Vagina (tissue), 2 donors: ENCODE measurements at regions not wholly inside any gene's neighbourhood (a gene's known extent, or its start where the extent isn't known, plus 50 kb on each side); places are given as distances from the start of the nearest gene placed in this dataset.

Experiments
- DNase-seq, 2 donors: peaks; one replicate each; pipeline ENCODE4 v3.0.0-alpha.2; 2017; ENCODE audit errors: extremely low spot score in 2 of 2
- H3K27ac ChIP-seq: fragments of 200-600 bp; sonication (generic); one replicate; pipeline ENCODE4 v1.5.1; 2019
- H3K27me3 ChIP-seq: fragments of 200-600 bp; sonication (generic); one replicate; pipeline ENCODE4 v1.5.1; 2019
- H3K36me3 ChIP-seq, 2 donors: fragments of 200-600 bp; sonication (generic); one replicate each; pipeline ENCODE4 v1.5.1; 2017 to 2019
- H3K4me1 ChIP-seq: fragments of 200-600 bp; sonication (generic); one replicate; pipeline ENCODE4 v1.5.1; 2019
- H3K4me3 ChIP-seq, 2 donors: fragments of 200-600 bp; sonication (generic); 1 replicate in 1 of 2; 2 replicates in 1 of 2; pipeline ENCODE4 v1.5.1; 2016 to 2019
- H3K9me3 ChIP-seq: fragments of 200-600 bp; sonication (generic); one replicate; pipeline ENCODE4 v1.5.1; 2019
- CTCF ChIP-seq, 3 experiments: fragments of 450-650 bp in 2 of 3; fragments of 200-600 bp in 1 of 3; sonication (generic) in 1 of 3; IDR thresholded peaks; one replicate each; pipeline ENCODE4 v1.5.1; 2017 to 2019; ENCODE audit warnings: antibody characterized with exemption in 3 of 3, mild to moderate bottlenecking in 2 of 3, moderate library complexity in 2 of 3
- POLR2A ChIP-seq, 2 donors: fragments of 450-650 bp; IDR thresholded peaks; one replicate each; pipeline ENCODE4 v1.6.1; 2017; ENCODE audit warnings: antibody characterized with exemption in 2 of 2, mild to moderate bottlenecking in 2 of 2, moderate library complexity in 2 of 2
- POLR2AphosphoS5 ChIP-seq, 2 donors: sonication (generic); formaldehyde crosslinking; IDR thresholded peaks; one replicate each; pipeline ENCODE4 v1.9.0; 2017; ENCODE audit warnings: antibody characterized with exemption in 2 of 2, mild to moderate bottlenecking in 2 of 2, low read depth in 1 of 2; ENCODE audit not compliant: insufficient read depth in 1 of 2
- intact Hi-C: fragments of 100-400 bp; cut with DNase I; formaldehyde crosslinking; loops from one replicate; pipeline ENCODE4 v1.15.1; 2023

GRCh38 chr10:29859521-29860130 is 199.8 kb downstream of the JCAD start:
- no peak overlapping the region for H3K4me3 ChIP-seq
- intact Hi-C loops, result no loop called here
- no peaks in the 10 kb centered on the region for H3K36me3 ChIP-seq
- H3K27me3 ChIP-seq, result no peaks in the 10 kb centered on the region
- H3K27ac ChIP-seq, result peak overlapping the region; percentile 44
- peaks cover 59% of the 10 kb centered on the region for H3K4me1 ChIP-seq
- no peaks in the 10 kb centered on the region for H3K9me3 ChIP-seq
- DNase-seq, result no peak
- TF ChIP-seq POLR2A (IDR thresholded peaks at IDR 0.05) (no peak), POLR2AphosphoS5 (IDR thresholded peaks at IDR 0.05; ENCODE audit: insufficient read depth in 1 of 2, low read depth in 1 of 2) (no peak), CTCF (IDR thresholded peaks at IDR 0.05) (no peak)

GRCh38 chr10:29858702-29859267 is 200.6 kb downstream of the JCAD start:
- Histone ChIP-seq H3K4me3 (no peak overlapping the region), H3K9me3 (no peaks in the 10 kb centered on the region), H3K4me1 (peaks cover 60% of the 10 kb centered on the region), H3K27me3 (no peaks in the 10 kb centered on the region), H3K36me3 (no peaks in the 10 kb centered on the region), H3K27ac (no peak overlapping the region)
- intact Hi-C loops, result no loop called here
- TF ChIP-seq CTCF (IDR thresholded peaks at IDR 0.05) (no peak), POLR2A (IDR thresholded peaks at IDR 0.05) (no peak)
- DNase-seq, result no peak

- peak in 2 of 3 experiments; percentile 37 to 51 for TF ChIP-seq CTCF (IDR thresholded peaks at IDR 0.05)
- TF ChIP-seq POLR2A (IDR thresholded peaks at IDR 0.05), result no peak
- TF ChIP-seq POLR2AphosphoS5 (IDR thresholded peaks at IDR 0.05; ENCODE audit: insufficient read depth in 1 of 2, low read depth in 1 of 2), result peak; percentile 22 to 33
- Histone ChIP-seq H3K4me1 (peaks cover 58% of the 10 kb centered on the region), H3K4me3 (no peak overlapping the region), H3K27me3 (no peaks in the 10 kb centered on the region), H3K27ac (no peak overlapping the region), H3K9me3 (no peaks in the 10 kb centered on the region), H3K36me3 (no peaks in the 10 kb centered on the region)
- DNase-seq, result no peak
- intact Hi-C loops, result no loop called here
These were observed 201.3 kb downstream of the JCAD start for GRCh38 chr10:29857843-29858701.

- intact Hi-C loops, result no loop called here
- TF ChIP-seq POLR2AphosphoS5 (IDR thresholded peaks at IDR 0.05; ENCODE audit: insufficient read depth in 1 of 2, low read depth in 1 of 2) (no peak), CTCF (IDR thresholded peaks at IDR 0.05) (no peak), POLR2A (IDR thresholded peaks at IDR 0.05) (no peak)
- Histone ChIP-seq H3K9me3 (no peaks in the 10 kb centered on the region), H3K4me1 (peaks cover 45% of the 10 kb centered on the region), H3K27ac (no peak overlapping the region), H3K4me3 (no peak overlapping the region), H3K36me3 (no peaks in the 10 kb centered on the region), H3K27me3 (no peaks in the 10 kb centered on the region)
- DNase-seq, result no peak
These were observed 203.1 kb downstream of the JCAD start for GRCh38 chr10:29856295-29856694.

GRCh38 chr10:29853913-29854312 is 205.5 kb downstream of the JCAD start:
- H3K4me1 ChIP-seq, result peaks cover 37% of the 10 kb centered on the region
- H3K4me3 ChIP-seq, result no peak overlapping the region
- no peak overlapping the region for H3K27ac ChIP-seq
- no peak for DNase-seq
- intact Hi-C loops, result no loop called here
- no peaks in the 10 kb centered on the region for H3K9me3 ChIP-seq
- TF ChIP-seq CTCF (IDR thresholded peaks at IDR 0.05), result no peak
- TF ChIP-seq POLR2AphosphoS5 (IDR thresholded peaks at IDR 0.05; ENCODE audit: insufficient read depth in 1 of 2, low read depth in 1 of 2), result no peak
- H3K36me3 ChIP-seq, result no peaks in the 10 kb centered on the region
- no peaks in the 10 kb centered on the region for H3K27me3 ChIP-seq
